ENCODE measurements at regions not wholly inside any gene's neighbourhood (a gene's known extent, or its start where the extent isn't known, plus 50 kb on each side); places are given as distances from the start of the nearest gene placed in this dataset.

DNA sequence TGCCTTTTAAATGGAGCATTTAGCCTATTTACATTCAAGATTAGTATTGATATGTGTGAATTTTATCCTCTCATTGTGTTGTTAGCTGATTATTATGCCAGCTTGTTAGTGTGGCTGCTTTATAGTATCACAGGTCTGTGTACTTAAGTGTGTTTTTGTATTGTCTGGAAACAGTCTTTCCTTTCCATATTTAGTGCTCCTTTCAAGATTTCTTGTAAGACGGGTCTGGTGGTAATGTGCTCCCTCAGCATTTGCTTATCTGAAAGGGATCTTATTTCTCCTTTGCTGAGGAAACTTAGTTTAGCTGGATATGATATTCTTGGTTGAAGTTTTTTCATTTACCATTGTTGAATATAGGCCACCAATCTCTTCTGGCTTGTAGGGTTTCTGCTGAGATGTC, 549.0 kb downstream of the EPHA3 start:
- TF ChIP-seq CTCF (IDR thresholded peaks at IDR 0.05): no peak
- H3K4me3 ChIP-seq: no peak overlapping the region
- DNase-seq (ENCODE audit: low spot score): no peak
- H3K27ac ChIP-seq: no peak overlapping the region

DNA sequence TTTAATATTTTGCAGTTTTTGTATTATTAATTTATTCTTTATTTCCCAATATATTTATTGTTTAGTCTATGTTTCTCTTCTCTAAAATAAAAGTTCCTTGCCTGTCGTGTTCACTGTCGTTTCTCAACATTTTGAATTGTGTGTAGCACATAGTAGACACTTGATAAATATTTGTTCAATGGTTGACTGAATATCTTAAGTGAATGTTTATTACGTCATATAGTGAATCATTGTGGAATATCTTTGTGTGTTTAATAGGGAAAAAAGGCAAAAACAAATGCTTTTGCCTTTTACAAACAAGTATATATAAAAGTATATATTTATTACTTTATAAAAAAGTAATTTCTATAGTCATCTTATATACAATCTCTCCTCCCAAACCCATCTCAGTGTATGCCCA, 572.3 kb downstream of the EPHA3 start:
- no peak overlapping the region for H3K4me3 ChIP-seq
- DNase-seq (ENCODE audit: low spot score): no peak
- no peak overlapping the region for H3K27ac ChIP-seq
- no peak for TF ChIP-seq CTCF (IDR thresholded peaks at IDR 0.05)

DNA sequence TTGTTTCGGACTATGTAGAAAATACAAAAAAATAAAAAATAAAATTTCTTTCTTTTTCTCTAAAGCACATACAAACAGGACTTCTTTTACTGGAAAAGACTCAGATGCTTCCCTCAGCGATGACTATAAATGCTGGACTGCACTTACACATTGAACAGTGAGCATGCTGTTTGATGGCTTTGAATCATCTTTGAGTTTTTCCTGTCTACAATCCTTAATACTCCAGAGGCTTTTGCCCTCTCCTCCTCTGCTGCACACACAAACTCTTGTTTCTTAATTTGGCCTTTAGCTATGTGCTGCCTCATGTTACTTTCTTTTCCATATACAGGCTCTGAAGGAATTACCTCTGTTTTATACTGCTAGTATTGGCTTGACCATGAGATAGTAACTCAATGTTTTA, 575.1 kb downstream of the EPHA3 start:
- DNase-seq (ENCODE audit: low spot score): no peak
- no peak overlapping the region for H3K4me3 ChIP-seq
- no peak for TF ChIP-seq CTCF (IDR thresholded peaks at IDR 0.05)
- no peak overlapping the region for H3K27ac ChIP-seq

DNA sequence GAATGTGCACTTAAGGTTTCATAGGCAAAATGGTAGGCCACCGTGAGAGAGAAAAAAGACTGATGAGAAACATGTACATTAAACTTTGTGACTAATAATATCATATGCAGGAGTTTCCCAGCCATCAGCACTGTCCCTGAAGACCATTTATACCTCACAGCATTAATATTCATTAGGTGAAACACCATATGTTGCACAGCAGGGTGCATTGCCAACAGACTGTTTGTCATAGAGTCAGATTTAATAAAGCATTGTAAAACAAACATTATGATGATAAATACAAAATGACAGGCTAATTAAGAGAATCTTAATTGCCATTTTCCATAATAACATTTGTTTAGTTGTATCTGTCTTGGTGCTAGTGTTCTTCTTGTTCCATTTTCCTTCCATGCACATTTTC, 578.3 kb downstream of the EPHA3 start:
- no peak for TF ChIP-seq CTCF (IDR thresholded peaks at IDR 0.05)
- no peak for DNase-seq (ENCODE audit: low spot score)
- Histone ChIP-seq H3K27ac (no peak overlapping the region), H3K4me3 (no peak overlapping the region)

DNA sequence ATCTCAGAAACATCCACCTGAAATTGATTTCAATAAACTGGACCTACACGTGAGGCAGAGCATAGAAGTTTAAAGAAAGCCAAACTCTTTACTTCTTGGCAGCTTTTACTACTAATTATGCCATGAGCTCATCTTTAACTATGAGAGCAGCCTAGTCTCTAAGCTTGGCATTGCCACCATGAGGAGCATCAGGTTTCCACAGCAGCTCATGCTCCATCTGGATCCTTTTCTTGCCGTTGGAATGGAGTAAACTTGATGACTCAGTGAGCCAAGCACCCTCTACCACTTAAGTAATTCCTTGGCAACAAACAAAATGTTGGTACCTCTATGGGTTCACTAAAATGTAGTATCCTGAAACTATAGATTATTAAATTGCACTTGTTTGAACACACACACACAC, 583.2 kb downstream of the EPHA3 start:
- no peak for DNase-seq (ENCODE audit: low spot score)
- no peak for TF ChIP-seq CTCF (IDR thresholded peaks at IDR 0.05)
- no peak overlapping the region for H3K27ac ChIP-seq
- H3K4me3 ChIP-seq: no peak overlapping the region

DNA sequence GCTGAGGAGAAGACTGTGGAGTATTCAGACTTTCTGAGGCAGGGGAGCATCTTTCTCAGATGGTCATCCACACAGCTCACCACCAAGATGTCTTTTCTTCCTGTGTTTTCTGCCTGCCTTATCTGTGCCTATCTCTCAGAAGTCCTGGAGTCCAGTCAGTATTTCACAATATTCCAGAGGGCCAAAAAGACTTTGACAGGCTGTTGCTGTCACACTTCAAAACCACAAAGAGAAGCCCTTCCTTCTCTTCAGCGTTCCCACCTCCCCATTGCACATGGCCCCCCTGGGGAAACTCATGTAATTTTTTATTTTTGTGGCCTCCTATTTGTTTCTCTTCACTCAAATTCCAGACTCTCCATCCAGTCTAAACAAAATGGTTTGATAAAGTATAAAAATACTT, 585.2 kb downstream of the EPHA3 start:
- no peak for DNase-seq (ENCODE audit: low spot score)
- no peak for TF ChIP-seq CTCF (IDR thresholded peaks at IDR 0.05)
- H3K27ac ChIP-seq: peak overlapping the region in 1 of 2 donors; percentile 9
- no peak overlapping the region for H3K4me3 ChIP-seq

DNA sequence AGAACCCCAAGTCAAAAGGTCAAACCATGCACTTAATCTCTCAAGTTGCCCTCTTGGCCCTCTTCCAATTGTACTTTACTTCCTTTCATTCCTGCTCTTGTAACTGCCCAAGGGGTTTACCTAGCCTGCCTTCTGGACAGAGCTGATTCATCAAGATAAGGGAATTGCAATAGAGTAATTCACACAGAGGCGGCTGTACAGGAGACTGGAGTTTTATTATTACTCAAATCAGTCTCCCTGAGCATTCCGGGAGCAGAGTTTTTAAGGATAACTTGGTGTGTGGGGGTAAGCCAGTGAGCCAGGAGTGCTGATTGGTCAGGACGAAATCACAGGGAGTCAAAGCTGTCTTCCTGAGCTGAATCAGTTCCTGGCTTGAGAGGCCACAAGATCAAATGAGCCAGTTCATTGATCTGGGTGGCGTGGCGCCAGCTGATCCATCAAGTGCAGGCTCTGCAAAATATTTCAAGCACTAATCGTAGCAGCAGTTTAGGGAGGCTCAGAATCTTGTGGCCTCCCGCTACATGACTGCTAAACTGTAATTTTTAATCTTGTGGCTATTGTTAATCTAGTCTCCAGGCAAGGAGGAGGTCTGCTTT, 590.0 kb downstream of the EPHA3 start:
- Histone ChIP-seq H3K27ac (no peak overlapping the region), H3K4me3 (no peak overlapping the region)
- no peak for TF ChIP-seq CTCF (IDR thresholded peaks at IDR 0.05)
- no peak for DNase-seq (ENCODE audit: low spot score)

Data from coronary artery (tissue), 2 donors.